Nephron (organoid): ENCODE measurements at regions not wholly inside any gene's neighbourhood (a gene's known extent, or its start where the extent isn't known, plus 50 kb on each side); places are given as distances from the start of the nearest gene placed in this dataset.

Experiments
- H3K27ac Mint-ChIP-seq, 3 experiments: 2 replicates each; pipeline ENCODE4 v1.8.0; 2020; ENCODE audit warnings: mixed read lengths in 3 of 3, mild to moderate bottlenecking in 2 of 3, moderate library complexity in 1 of 3
- H3K27me3 Mint-ChIP-seq: 2 replicates; pipeline ENCODE4 v1.8.0; 2021; ENCODE audit warnings: low read depth, mild to moderate bottlenecking, moderate library complexity, mixed read lengths
- H3K36me3 Mint-ChIP-seq: 2 replicates; pipeline ENCODE4 v1.8.0; 2020; ENCODE audit warnings: low read depth, mixed read lengths
- H3K4me1 Mint-ChIP-seq: 2 replicates; pipeline ENCODE4 v1.8.0; 2020; ENCODE audit warnings: mixed read lengths
- H3K4me3 Mint-ChIP-seq, 3 experiments: 2 replicates each; pipeline ENCODE4 v1.8.0; 2020; ENCODE audit warnings: mild to moderate bottlenecking in 3 of 3, mixed read lengths in 3 of 3, moderate library complexity in 2 of 3
- H3K9me3 Mint-ChIP-seq: 2 replicates; pipeline ENCODE4 v1.8.0; 2020; ENCODE audit warnings: mixed read lengths
- TF ChIP-seq, protein P1 (sequence below), 3 experiments: fragments of 200-600 bp; sonication (generic); IDR thresholded peaks; one replicate each; pipeline ENCODE4 v1.5.0; 2021; ENCODE audit warnings: antibody characterized with exemption in 3 of 3; ENCODE audit not compliant: unreplicated experiment in 3 of 3

- Mint-ChIP-seq H3K4me3 (no peak overlapping the region), H3K27ac (no peak overlapping the region), H3K4me1 (peaks cover 46% of the 10 kb centered on the region), H3K27me3 (peaks cover 4% of the 10 kb centered on the region), H3K36me3 (no peaks in the 10 kb centered on the region), H3K9me3 (no peaks in the 10 kb centered on the region)
- TF ChIP-seq, protein P1, sequence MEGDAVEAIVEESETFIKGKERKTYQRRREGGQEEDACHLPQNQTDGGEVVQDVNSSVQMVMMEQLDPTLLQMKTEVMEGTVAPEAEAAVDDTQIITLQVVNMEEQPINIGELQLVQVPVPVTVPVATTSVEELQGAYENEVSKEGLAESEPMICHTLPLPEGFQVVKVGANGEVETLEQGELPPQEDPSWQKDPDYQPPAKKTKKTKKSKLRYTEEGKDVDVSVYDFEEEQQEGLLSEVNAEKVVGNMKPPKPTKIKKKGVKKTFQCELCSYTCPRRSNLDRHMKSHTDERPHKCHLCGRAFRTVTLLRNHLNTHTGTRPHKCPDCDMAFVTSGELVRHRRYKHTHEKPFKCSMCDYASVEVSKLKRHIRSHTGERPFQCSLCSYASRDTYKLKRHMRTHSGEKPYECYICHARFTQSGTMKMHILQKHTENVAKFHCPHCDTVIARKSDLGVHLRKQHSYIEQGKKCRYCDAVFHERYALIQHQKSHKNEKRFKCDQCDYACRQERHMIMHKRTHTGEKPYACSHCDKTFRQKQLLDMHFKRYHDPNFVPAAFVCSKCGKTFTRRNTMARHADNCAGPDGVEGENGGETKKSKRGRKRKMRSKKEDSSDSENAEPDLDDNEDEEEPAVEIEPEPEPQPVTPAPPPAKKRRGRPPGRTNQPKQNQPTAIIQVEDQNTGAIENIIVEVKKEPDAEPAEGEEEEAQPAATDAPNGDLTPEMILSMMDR (IDR thresholded peaks at IDR 0.05; ENCODE audit: unreplicated experiment in 3 of 3) = no peak
Measured at GRCh38 chr5:72651109-72651508, 143.9 kb upstream of the ZNF366 start.

DNA sequence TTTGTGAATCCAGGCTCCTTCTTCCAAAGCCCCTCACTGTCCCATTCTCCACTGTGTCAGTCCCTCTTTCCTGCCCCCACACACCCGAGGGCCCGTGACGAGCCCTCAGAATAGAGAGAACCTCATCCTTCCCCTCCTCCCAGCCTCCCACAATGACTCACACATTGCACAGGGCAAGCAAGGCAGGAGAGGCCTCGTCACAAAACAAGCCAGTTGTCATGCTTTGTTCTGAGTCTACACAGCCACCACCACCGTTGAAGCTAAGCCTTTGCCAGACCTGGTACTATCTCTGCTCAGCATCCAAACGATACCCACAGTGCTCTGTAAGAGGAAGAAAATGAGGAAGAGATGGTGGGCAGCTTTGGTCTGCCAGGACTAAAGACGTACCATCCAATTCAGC, 142.2 kb upstream of the ZNF366 start:
- H3K36me3 Mint-ChIP-seq = no peaks in the 10 kb centered on the region
- H3K27ac Mint-ChIP-seq = peak overlapping the region; percentile 0 to 25 (median 21)
- H3K4me3 Mint-ChIP-seq = no peak overlapping the region
- peaks cover 4% of the 10 kb centered on the region for H3K27me3 Mint-ChIP-seq
- H3K9me3 Mint-ChIP-seq = no peaks in the 10 kb centered on the region
- TF ChIP-seq, protein P1 (IDR thresholded peaks at IDR 0.05; ENCODE audit: unreplicated experiment in 3 of 3) = no peak
- peaks cover 54% of the 10 kb centered on the region for H3K4me1 Mint-ChIP-seq

DNA sequence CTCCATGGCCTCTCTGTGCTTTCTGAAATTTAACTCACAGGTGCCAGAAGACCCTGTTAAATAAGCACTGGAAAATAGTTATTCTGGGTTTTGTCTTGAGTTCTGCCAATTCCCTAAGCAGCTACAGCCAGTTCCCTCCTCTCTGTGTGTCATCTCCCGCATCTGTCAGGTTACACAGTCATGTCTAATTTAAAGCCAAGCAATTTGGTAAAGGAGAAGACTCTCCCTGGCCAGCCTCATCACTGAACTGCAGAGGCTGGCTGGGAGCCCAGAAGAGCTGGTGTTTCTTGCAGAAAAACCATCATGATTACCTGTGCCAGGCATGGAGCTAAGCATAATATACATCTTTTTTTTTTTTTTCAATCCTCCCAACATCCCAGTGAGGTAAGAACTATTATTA, 141.3 kb upstream of the ZNF366 start:
- peak overlapping the region in 2 of 3 experiments; percentile 12 to 17 for H3K27ac Mint-ChIP-seq
- H3K27me3 Mint-ChIP-seq = peaks cover 4% of the 10 kb centered on the region
- H3K36me3 Mint-ChIP-seq = no peaks in the 10 kb centered on the region
- TF ChIP-seq, protein P1 (IDR thresholded peaks at IDR 0.05; ENCODE audit: unreplicated experiment in 3 of 3) = no peak
- no peaks in the 10 kb centered on the region for H3K9me3 Mint-ChIP-seq
- H3K4me3 Mint-ChIP-seq = no peak overlapping the region
- H3K4me1 Mint-ChIP-seq = peaks cover 46% of the 10 kb centered on the region

DNA sequence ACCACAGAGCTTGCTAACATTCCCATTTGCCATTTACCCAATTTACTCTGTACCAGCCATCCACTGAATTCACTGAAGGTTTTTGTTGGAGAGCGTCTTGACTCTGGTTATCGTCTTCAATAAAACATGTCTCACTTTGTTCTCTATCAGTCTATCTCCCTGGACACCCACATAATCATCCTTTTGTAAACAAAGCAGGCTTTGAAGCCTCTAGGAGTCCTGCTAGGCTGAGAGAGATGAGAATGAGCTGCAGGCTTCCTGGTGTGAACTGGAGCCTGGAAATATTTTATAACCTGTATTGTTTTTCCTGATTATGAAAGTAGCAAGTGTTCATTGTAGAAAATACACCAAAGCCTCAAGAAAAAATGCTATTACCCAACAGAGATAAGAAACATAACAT, 140.6 kb upstream of the ZNF366 start:
- Mint-ChIP-seq H3K27me3 (peaks cover 4% of the 10 kb centered on the region), H3K9me3 (no peaks in the 10 kb centered on the region), H3K36me3 (no peaks in the 10 kb centered on the region), H3K4me1 (peaks cover 40% of the 10 kb centered on the region), H3K4me3 (no peak overlapping the region), H3K27ac (peak overlapping the region in 2 of 3 experiments; percentile 2 to 17)
- TF ChIP-seq, protein P1 (IDR thresholded peaks at IDR 0.05; ENCODE audit: unreplicated experiment in 3 of 3) = no peak

GRCh38 chr5:72646246-72646866, 139.1 kb upstream of the ZNF366 start:
- no peaks in the 10 kb centered on the region for H3K9me3 Mint-ChIP-seq
- TF ChIP-seq, protein P1 (IDR thresholded peaks at IDR 0.05; ENCODE audit: unreplicated experiment in 3 of 3) = no peak
- H3K4me1 Mint-ChIP-seq = peaks cover 46% of the 10 kb centered on the region
- H3K27ac Mint-ChIP-seq = no peak overlapping the region
- no peak overlapping the region for H3K4me3 Mint-ChIP-seq
- H3K27me3 Mint-ChIP-seq = peaks cover 3% of the 10 kb centered on the region
- no peaks in the 10 kb centered on the region for H3K36me3 Mint-ChIP-seq
